ENCODE measurements at regions not wholly inside any gene's neighbourhood (a gene's known extent, or its start where the extent isn't known, plus 50 kb on each side); places are given as distances from the start of the nearest gene placed in this dataset.

DNA sequence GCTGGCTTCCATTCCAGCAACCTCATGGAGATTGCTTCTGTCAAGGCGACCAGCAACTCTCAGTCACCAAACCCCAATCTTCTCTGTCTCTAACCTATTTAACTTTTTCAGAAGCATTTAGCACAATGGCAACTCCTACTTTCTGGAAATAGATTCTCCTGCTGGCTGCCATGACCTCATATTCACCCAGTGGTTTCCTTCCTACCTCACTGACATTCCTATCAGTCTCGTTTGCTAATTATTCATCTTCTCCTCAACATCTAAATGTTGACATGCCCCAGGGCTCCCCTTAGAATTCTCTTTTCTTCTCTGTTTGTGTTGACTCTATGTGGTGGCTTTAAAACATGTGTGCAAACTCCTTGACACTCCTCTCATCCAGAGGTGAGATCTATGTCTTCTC, 106.7 kb downstream of the OLFM4 start:
- POLR2A ChIA-PET (ENCODE audit: partially characterized antibody): no interaction called here
- no peak overlapping the region for H4K8ac ChIP-seq (ENCODE audit: extremely low read depth, insufficient read depth, low read length)

More for the DNA sequence above, 106.7 kb downstream of the OLFM4 start:
- Histone ChIP-seq H2AK5ac (ENCODE audit: low read depth, low read length) (no peak overlapping the region), H2AFZ (ENCODE audit: low read length) (no peak overlapping the region), H3K14ac (ENCODE audit: insufficient read length) (no peak overlapping the region), H3K79me1 (ENCODE audit: low read depth, low read length) (no peaks in the 10 kb centered on the region), H2BK15ac (ENCODE audit: low read length) (no peak overlapping the region), H3K23ac (ENCODE audit: insufficient read length) (no peak overlapping the region), H3K9ac (replicated peaks in 1 of 4; ENCODE audit: extremely low read depth in 1 of 4, low read depth in 3 of 4, low read length in 3 of 4) (no peak overlapping the region), H2BK120ac (replicated peaks; ENCODE audit: low read depth, low read length) (no peak overlapping the region), H3K27ac (ENCODE audit: low read depth, low read length) (no peak overlapping the region), H3K9me3 (ENCODE audit: insufficient read depth in 2 of 2, low read depth in 1 of 2, low read length in 1 of 2) (no peaks in the 10 kb centered on the region), H3K4me3 (ENCODE audit: extremely low read depth in 1 of 4, insufficient read depth in 2 of 4, low read depth in 3 of 4, low read length in 4 of 4) (no peak overlapping the region), H3K4me1 (replicated peaks in 1 of 4; ENCODE audit: control insufficient read depth in 3 of 4, insufficient read depth in 4 of 4, low read length in 3 of 4) (no peaks in the 10 kb centered on the region), H3K36me3 (ENCODE audit: control insufficient read depth in 2 of 4, insufficient read depth in 4 of 4, low read length in 3 of 4) (no peaks in the 10 kb centered on the region), H3K23me2 (ENCODE audit: low read depth, low read length) (no peaks in the 10 kb centered on the region), H4K20me1 (replicated peaks in 1 of 2; ENCODE audit: control insufficient read depth in 1 of 2, insufficient read depth in 2 of 2, low read length in 2 of 2) (no peaks in the 10 kb centered on the region), H3K4ac (replicated peaks; ENCODE audit: insufficient read length, low read depth, low read length) (no peak overlapping the region), H2BK20ac (ENCODE audit: low read length) (no peak overlapping the region), H3K18ac (ENCODE audit: extremely low read depth, low read length) (no peak overlapping the region), H4K5ac (ENCODE audit: insufficient read length, low read depth, low read length) (no peak overlapping the region), H3K56ac (replicated peaks; ENCODE audit: insufficient read length, low read depth, low read length) (no peak overlapping the region), H4K91ac (replicated peaks; ENCODE audit: insufficient read length, low read length) (no peak overlapping the region), H2BK5ac (ENCODE audit: low read depth, low read length) (no peak overlapping the region), H3K27me3 (replicated peaks in 1 of 4; ENCODE audit: control insufficient read depth in 3 of 4, extremely low read depth in 1 of 4, insufficient read depth in 3 of 4, low read length in 3 of 4) (no peaks in the 10 kb centered on the region), H2BK12ac (ENCODE audit: low read depth, low read length) (no peak overlapping the region), H3K79me2 (ENCODE audit: control insufficient read depth in 1 of 2, insufficient read depth in 2 of 2, low read length in 2 of 2) (no peaks in the 10 kb centered on the region), H3K4me2 (ENCODE audit: insufficient read depth in 1 of 2, low read depth in 2 of 2, low read length in 2 of 2) (no peak overlapping the region)
- DNase-seq (ENCODE audit: low read depth in 1 of 2, low spot score in 2 of 2): no peak
- CTCF ChIA-PET (ENCODE audit: partially characterized antibody): interaction anchor here (0.5 to 2.4 kb wide), 8 partner anchors 14 to 238 kb away, joined by 3 to 9 read pairs (median 4); no protein-coding TSS in a partner anchor
- WGBS, 2 experiments (ENCODE audit: extremely low coverage in 1 of 2, insufficient coverage in 1 of 2, insufficient read length in 1 of 2, insufficient replicate concordance in 2 of 2, low coverage in 1 of 2, low lambda C conversion rate in 2 of 2, missing lambda C conversion rate in 1 of 2): 97% methylated on average over 2 of the region's 2 CpGs; no CpG with 5 or more reads in 1 of the 2 experiments
- FAIRE-seq: no peak
- TF ChIP-seq FOSL1 (IDR thresholded peaks at IDR 0.05; ENCODE audit: insufficient read depth, low read depth, low read length): no peak
- no peak for TF ChIP-seq RBBP5 (IDR thresholded peaks at IDR 0.05; ENCODE audit: borderline replicate concordance, low read depth, low read length)
- TF ChIP-seq, protein P1, sequence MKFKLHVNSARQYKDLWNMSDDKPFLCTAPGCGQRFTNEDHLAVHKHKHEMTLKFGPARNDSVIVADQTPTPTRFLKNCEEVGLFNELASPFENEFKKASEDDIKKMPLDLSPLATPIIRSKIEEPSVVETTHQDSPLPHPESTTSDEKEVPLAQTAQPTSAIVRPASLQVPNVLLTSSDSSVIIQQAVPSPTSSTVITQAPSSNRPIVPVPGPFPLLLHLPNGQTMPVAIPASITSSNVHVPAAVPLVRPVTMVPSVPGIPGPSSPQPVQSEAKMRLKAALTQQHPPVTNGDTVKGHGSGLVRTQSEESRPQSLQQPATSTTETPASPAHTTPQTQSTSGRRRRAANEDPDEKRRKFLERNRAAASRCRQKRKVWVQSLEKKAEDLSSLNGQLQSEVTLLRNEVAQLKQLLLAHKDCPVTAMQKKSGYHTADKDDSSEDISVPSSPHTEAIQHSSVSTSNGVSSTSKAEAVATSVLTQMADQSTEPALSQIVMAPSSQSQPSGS (IDR thresholded peaks at IDR 0.05; ENCODE audit: low read length): no peak
- no peak for TF ChIP-seq RAD21 (IDR thresholded peaks at IDR 0.05 in 1 of 2, conservative IDR thresholded peaks at IDR 0.05 in 1 of 2; ENCODE audit: low read depth in 2 of 2, low read length in 2 of 2)
- TF ChIP-seq YY1 (IDR thresholded peaks at IDR 0.05; ENCODE audit: low read depth, low read length): no peak
- TF ChIP-seq POLR2A (IDR thresholded peaks at IDR 0.05; ENCODE audit: control extremely low read depth in 1 of 2, low read depth in 2 of 2, low read length in 2 of 2): no peak
- no peak for TF ChIP-seq SRF (IDR thresholded peaks at IDR 0.05; ENCODE audit: low read depth, low read length)
- no peak for TF ChIP-seq RNF2 (IDR thresholded peaks at IDR 0.05; ENCODE audit: borderline replicate concordance, low read depth, low read length, missing control alignments, poor library complexity, severe bottlenecking)
